Memory B cell (primary cell): ENCODE measurements at regions not wholly inside any gene's neighbourhood (a gene's known extent, or its start where the extent isn't known, plus 50 kb on each side); places are given as distances from the start of the nearest gene placed in this dataset.

Source experiments
- ATAC-seq: fragments of 150-1000 bp; cut with Tn5 transposase; 2 replicates; pipeline ENCODE4 v1.10.0; 2021; ENCODE audit warnings: low read depth, mild to moderate bottlenecking, moderate library complexity
- DNase-seq, 2 donors: peaks; one replicate each; pipeline ENCODE4 v3.0.0; 2022; ENCODE audit warnings: low spot score in 2 of 2
- H3K27ac Mint-ChIP-seq: one replicate; pipeline ENCODE4 v1.8.0; 2022; ENCODE audit warnings: mild to moderate bottlenecking, moderate library complexity, mixed read lengths
- H3K27me3 Mint-ChIP-seq: one replicate; pipeline ENCODE4 v1.8.0; 2022; ENCODE audit warnings: mixed read lengths
- H3K36me3 Mint-ChIP-seq: one replicate; pipeline ENCODE4 v1.8.0; 2022; ENCODE audit warnings: mild to moderate bottlenecking, mixed read lengths
- H3K4me1 Mint-ChIP-seq: one replicate; pipeline ENCODE4 v1.8.0; 2022; ENCODE audit warnings: mixed read lengths
- H3K4me3 Mint-ChIP-seq: one replicate; pipeline ENCODE4 v1.8.0; 2022; ENCODE audit warnings: mild to moderate bottlenecking, moderate library complexity, mixed read lengths
- H3K9me3 Mint-ChIP-seq: one replicate; pipeline ENCODE4 v1.8.0; 2022; ENCODE audit warnings: mixed read lengths

GRCh38 chr10:118467200-118467599 lies 125.1 kb upstream of the FAM204A start:
- no peaks in the 10 kb centered on the region for H3K36me3 Mint-ChIP-seq
- no peaks in the 10 kb centered on the region for H3K4me1 Mint-ChIP-seq
- no peak overlapping the region for H3K27ac Mint-ChIP-seq
- no peak overlapping the region for H3K4me3 Mint-ChIP-seq
- no peak for ATAC-seq
- DNase-seq, result no peak
- H3K27me3 Mint-ChIP-seq, result peaks cover 19% of the 10 kb centered on the region
- peaks cover 2% of the 10 kb centered on the region for H3K9me3 Mint-ChIP-seq

- no peak overlapping the region for H3K27ac Mint-ChIP-seq
- H3K4me3 Mint-ChIP-seq, result no peak overlapping the region
- peaks cover 2% of the 10 kb centered on the region for H3K9me3 Mint-ChIP-seq
- DNase-seq (no peak), ATAC-seq (no peak)
- no peaks in the 10 kb centered on the region for H3K4me1 Mint-ChIP-seq
- peaks cover 22% of the 10 kb centered on the region for H3K27me3 Mint-ChIP-seq
- H3K36me3 Mint-ChIP-seq, result no peaks in the 10 kb centered on the region
Measured at GRCh38 chr10:118465300-118465874, 123.3 kb upstream of the FAM204A start.

- H3K27me3 Mint-ChIP-seq, result peaks cover 21% of the 10 kb centered on the region
- H3K9me3 Mint-ChIP-seq, result peaks cover 2% of the 10 kb centered on the region
- H3K36me3 Mint-ChIP-seq, result no peaks in the 10 kb centered on the region
- DNase-seq, result no peak
- H3K4me1 Mint-ChIP-seq, result peaks cover 4% of the 10 kb centered on the region
- ATAC-seq, result no peak
- no peak overlapping the region for H3K4me3 Mint-ChIP-seq
- no peak overlapping the region for H3K27ac Mint-ChIP-seq
Measured at GRCh38 chr10:118463740-118464139, 121.6 kb upstream of the FAM204A start.

- Mint-ChIP-seq H3K36me3 (no peaks in the 10 kb centered on the region), H3K4me1 (peaks cover 4% of the 10 kb centered on the region), H3K27me3 (peaks cover 18% of the 10 kb centered on the region), H3K4me3 (no peak overlapping the region), H3K9me3 (peaks cover 2% of the 10 kb centered on the region), H3K27ac (no peak overlapping the region)
- ATAC-seq (no peak), DNase-seq (no peak)
Measured at GRCh38 chr10:118462401-118462800, 120.3 kb upstream of the FAM204A start.

GRCh38 chr10:118459642-118460193 lies 117.6 kb upstream of the FAM204A start:
- peak overlapping the region; percentile 24 for H3K4me3 Mint-ChIP-seq
- peak; percentile 25 to 42 for DNase-seq
- no peak overlapping the region for H3K27ac Mint-ChIP-seq
- peaks cover 2% of the 10 kb centered on the region for H3K9me3 Mint-ChIP-seq
- H3K36me3 Mint-ChIP-seq, result no peaks in the 10 kb centered on the region
- peak; percentile 41 for ATAC-seq
- peaks cover 4% of the 10 kb centered on the region for H3K4me1 Mint-ChIP-seq
- H3K27me3 Mint-ChIP-seq, result peaks cover 18% of the 10 kb centered on the region

GRCh38 chr10:118458957-118459641 lies 117.0 kb upstream of the FAM204A start:
- no peak for DNase-seq
- H3K4me3 Mint-ChIP-seq, result peak overlapping the region; percentile 24
- no peak overlapping the region for H3K27ac Mint-ChIP-seq
- no peaks in the 10 kb centered on the region for H3K36me3 Mint-ChIP-seq
- no peak for ATAC-seq
- peaks cover 15% of the 10 kb centered on the region for H3K27me3 Mint-ChIP-seq
- H3K4me1 Mint-ChIP-seq, result peaks cover 4% of the 10 kb centered on the region
- H3K9me3 Mint-ChIP-seq, result peaks cover 2% of the 10 kb centered on the region

- H3K27me3 Mint-ChIP-seq, result peaks cover 13% of the 10 kb centered on the region
- DNase-seq (no peak), ATAC-seq (no peak)
- H3K36me3 Mint-ChIP-seq, result no peaks in the 10 kb centered on the region
- no peak overlapping the region for H3K4me3 Mint-ChIP-seq
- H3K27ac Mint-ChIP-seq, result no peak overlapping the region
- H3K4me1 Mint-ChIP-seq, result peaks cover 4% of the 10 kb centered on the region
- H3K9me3 Mint-ChIP-seq, result no peaks in the 10 kb centered on the region
Measured at GRCh38 chr10:118457824-118458428, 115.8 kb upstream of the FAM204A start.

- Mint-ChIP-seq H3K4me3 (no peak overlapping the region), H3K27ac (no peak overlapping the region), H3K27me3 (peaks cover 7% of the 10 kb centered on the region), H3K4me1 (peaks cover 4% of the 10 kb centered on the region), H3K9me3 (peaks cover 5% of the 10 kb centered on the region), H3K36me3 (peaks cover 2% of the 10 kb centered on the region)
- DNase-seq, result no peak
- ATAC-seq, result no peak
Measured at GRCh38 chr10:118455181-118455695, 113.1 kb upstream of the FAM204A start.

GRCh38 chr10:118454211-118454610 lies 112.1 kb upstream of the FAM204A start:
- H3K36me3 Mint-ChIP-seq, result peaks cover 2% of the 10 kb centered on the region
- H3K27ac Mint-ChIP-seq, result no peak overlapping the region
- H3K27me3 Mint-ChIP-seq, result peaks cover 10% of the 10 kb centered on the region
- ATAC-seq, result no peak
- H3K4me1 Mint-ChIP-seq, result no peaks in the 10 kb centered on the region
- H3K9me3 Mint-ChIP-seq, result peaks cover 5% of the 10 kb centered on the region
- no peak for DNase-seq
- no peak overlapping the region for H3K4me3 Mint-ChIP-seq

- peaks cover 2% of the 10 kb centered on the region for H3K36me3 Mint-ChIP-seq
- no peak for ATAC-seq
- no peak for DNase-seq
- H3K9me3 Mint-ChIP-seq, result peaks cover 5% of the 10 kb centered on the region
- peaks cover 10% of the 10 kb centered on the region for H3K27me3 Mint-ChIP-seq
- H3K27ac Mint-ChIP-seq, result no peak overlapping the region
- no peak overlapping the region for H3K4me3 Mint-ChIP-seq
- no peaks in the 10 kb centered on the region for H3K4me1 Mint-ChIP-seq
Measured at GRCh38 chr10:118452098-118452497, 110.0 kb upstream of the FAM204A start.

- H3K27ac Mint-ChIP-seq, result no peak overlapping the region
- no peak overlapping the region for H3K4me3 Mint-ChIP-seq
- H3K27me3 Mint-ChIP-seq, result peaks cover 7% of the 10 kb centered on the region
- peaks cover 2% of the 10 kb centered on the region for H3K36me3 Mint-ChIP-seq
- peaks cover 5% of the 10 kb centered on the region for H3K9me3 Mint-ChIP-seq
- ATAC-seq, result no peak
- no peak for DNase-seq
- H3K4me1 Mint-ChIP-seq, result no peaks in the 10 kb centered on the region
Measured at GRCh38 chr10:118449521-118449920, 107.4 kb upstream of the FAM204A start.

GRCh38 chr10:118448744-118449143 lies 106.6 kb upstream of the FAM204A start:
- Mint-ChIP-seq H3K36me3 (peaks cover 2% of the 10 kb centered on the region), H3K27me3 (peaks cover 7% of the 10 kb centered on the region), H3K27ac (no peak overlapping the region), H3K4me3 (no peak overlapping the region), H3K9me3 (peaks cover 5% of the 10 kb centered on the region), H3K4me1 (no peaks in the 10 kb centered on the region)
- ATAC-seq (no peak), DNase-seq (no peak)

- ATAC-seq (no peak), DNase-seq (no peak)
- H3K9me3 Mint-ChIP-seq, result peaks cover 5% of the 10 kb centered on the region
- H3K4me3 Mint-ChIP-seq, result no peak overlapping the region
- H3K27ac Mint-ChIP-seq, result no peak overlapping the region
- peaks cover 2% of the 10 kb centered on the region for H3K36me3 Mint-ChIP-seq
- no peaks in the 10 kb centered on the region for H3K4me1 Mint-ChIP-seq
- peaks cover 7% of the 10 kb centered on the region for H3K27me3 Mint-ChIP-seq
Measured at GRCh38 chr10:118447478-118448270, 105.5 kb upstream of the FAM204A start.

GRCh38 chr10:118445535-118445934 lies 103.4 kb upstream of the FAM204A start:
- H3K36me3 Mint-ChIP-seq, result no peaks in the 10 kb centered on the region
- H3K9me3 Mint-ChIP-seq, result no peaks in the 10 kb centered on the region
- no peak overlapping the region for H3K4me3 Mint-ChIP-seq
- peaks cover 7% of the 10 kb centered on the region for H3K27me3 Mint-ChIP-seq
- DNase-seq (no peak), ATAC-seq (no peak)
- H3K4me1 Mint-ChIP-seq, result no peaks in the 10 kb centered on the region
- no peak overlapping the region for H3K27ac Mint-ChIP-seq
